Esophagus squamous epithelium (tissue), 5 donors: ENCODE measurements at regions not wholly inside any gene's neighbourhood (a gene's known extent, or its start where the extent isn't known, plus 50 kb on each side); places are given as distances from the start of the nearest gene placed in this dataset.

ENCODE experiments used
- DNase-seq: peaks from one replicate; lab custom pipeline; 2025; lab: John Stamatoyannopoulos, UW
- H3K27ac ChIP-seq, 4 donors: fragments of 200-600 bp; sonication (generic); one replicate each; pipeline ENCODE4 v1.5.1; 2016 to 2019; ENCODE audit warnings: mild to moderate bottlenecking in 1 of 4
- H3K27me3 ChIP-seq, 4 donors: fragments of 200-600 bp; sonication (generic); 1 replicate in 3 of 4; 2 replicates in 1 of 4; pipeline versions ENCODE4 v1.5.1 to v1.6.0; 2017 to 2021; ENCODE audit warnings: antibody characterized with exemption in 1 of 4
- H3K36me3 ChIP-seq, 3 donors: fragments of 200-600 bp; sonication (generic); one replicate each; pipeline ENCODE4 v1.5.1; 2016 to 2019
- H3K4me1 ChIP-seq, 3 donors: fragments of 200-600 bp; sonication (generic); one replicate each; pipeline ENCODE4 v1.5.1; 2017 to 2019
- H3K4me3 ChIP-seq, 4 donors: fragments of 200-600 bp; sonication (generic); 1 replicate in 3 of 4; 2 replicates in 1 of 4; pipeline ENCODE4 v1.5.1; 2016 to 2019; ENCODE audit warnings: mild to moderate bottlenecking in 2 of 4, moderate library complexity in 1 of 4
- H3K9me3 ChIP-seq, 3 donors: fragments of 200-600 bp; sonication (generic); one replicate each; pipeline ENCODE4 v1.5.1; 2016 to 2019
- POLR2A ChIP-seq, 4 donors: fragments of 450-650 bp; IDR thresholded peaks; one replicate each; pipeline ENCODE4 v1.6.1; 2017; ENCODE audit warnings: antibody characterized with exemption in 4 of 4, mild to moderate bottlenecking in 4 of 4, moderate library complexity in 3 of 4
- WGBS, 2 donors: methylation state at CpG; one replicate each; pipeline ENCODE4 v1.1.5; 2018; 5-methylcytosine and 5-hydroxymethylcytosine counted together
- intact Hi-C: fragments of 100-400 bp; cut with DNase I; formaldehyde crosslinking; loops from one replicate; pipeline ENCODE4 v1.15.0; 2022
- TF ChIP-seq, protein P1 (sequence below), 6 experiments: fragments of 450-650 bp in 4 of 6; fragments of 200-600 bp in 2 of 6; sonication (generic) in 2 of 6; IDR thresholded peaks; one replicate each; pipeline ENCODE4 v1.5.1; 2016 to 2019; ENCODE audit warnings: antibody characterized with exemption in 6 of 6, mild to moderate bottlenecking in 4 of 6, moderate library complexity in 4 of 6
- donor health status: DM: yes; HTN: yes; CAD: no.

DNA sequence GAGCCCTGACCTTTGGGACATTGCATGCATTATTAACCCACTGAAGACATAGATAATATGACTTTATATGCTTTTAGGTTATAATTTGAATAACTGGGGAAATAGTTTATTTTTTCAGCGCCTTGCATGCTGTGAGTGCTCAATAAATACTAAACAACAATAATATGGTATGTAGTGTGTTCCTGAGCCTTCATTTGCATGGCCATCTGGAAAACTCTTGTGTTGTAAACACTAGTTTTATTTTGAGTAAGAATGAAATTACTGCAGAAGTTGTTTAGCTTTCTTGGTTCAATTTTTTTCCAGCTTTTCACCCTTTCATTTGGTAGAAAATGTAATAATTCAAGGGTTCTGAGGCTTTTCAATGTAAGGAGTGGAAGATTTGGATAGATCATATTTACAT, 189.3 kb upstream of the GALNT5 start:
- no peaks in the 10 kb centered on the region for H3K4me1 ChIP-seq
- intact Hi-C loops, result no loop called here
- no peak for DNase-seq
- TF ChIP-seq, protein P1, sequence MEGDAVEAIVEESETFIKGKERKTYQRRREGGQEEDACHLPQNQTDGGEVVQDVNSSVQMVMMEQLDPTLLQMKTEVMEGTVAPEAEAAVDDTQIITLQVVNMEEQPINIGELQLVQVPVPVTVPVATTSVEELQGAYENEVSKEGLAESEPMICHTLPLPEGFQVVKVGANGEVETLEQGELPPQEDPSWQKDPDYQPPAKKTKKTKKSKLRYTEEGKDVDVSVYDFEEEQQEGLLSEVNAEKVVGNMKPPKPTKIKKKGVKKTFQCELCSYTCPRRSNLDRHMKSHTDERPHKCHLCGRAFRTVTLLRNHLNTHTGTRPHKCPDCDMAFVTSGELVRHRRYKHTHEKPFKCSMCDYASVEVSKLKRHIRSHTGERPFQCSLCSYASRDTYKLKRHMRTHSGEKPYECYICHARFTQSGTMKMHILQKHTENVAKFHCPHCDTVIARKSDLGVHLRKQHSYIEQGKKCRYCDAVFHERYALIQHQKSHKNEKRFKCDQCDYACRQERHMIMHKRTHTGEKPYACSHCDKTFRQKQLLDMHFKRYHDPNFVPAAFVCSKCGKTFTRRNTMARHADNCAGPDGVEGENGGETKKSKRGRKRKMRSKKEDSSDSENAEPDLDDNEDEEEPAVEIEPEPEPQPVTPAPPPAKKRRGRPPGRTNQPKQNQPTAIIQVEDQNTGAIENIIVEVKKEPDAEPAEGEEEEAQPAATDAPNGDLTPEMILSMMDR (IDR thresholded peaks at IDR 0.05), result no peak
- TF ChIP-seq POLR2A (IDR thresholded peaks at IDR 0.05), result no peak
- H3K27ac ChIP-seq, result no peak overlapping the region
- H3K27me3 ChIP-seq, result no peaks in the 10 kb centered on the region
- no peaks in the 10 kb centered on the region for H3K36me3 ChIP-seq
- WGBS, 2 donors, result 89 to 100% methylated on average over 1 of the region's 1 CpG
- no peaks in the 10 kb centered on the region for H3K9me3 ChIP-seq
- no peak overlapping the region for H3K4me3 ChIP-seq

- Histone ChIP-seq H3K36me3 (no peaks in the 10 kb centered on the region), H3K4me3 (no peak overlapping the region), H3K9me3 (no peaks in the 10 kb centered on the region), H3K27ac (no peak overlapping the region), H3K27me3 (no peaks in the 10 kb centered on the region), H3K4me1 (no peaks in the 10 kb centered on the region)
- DNase-seq, result no peak
- intact Hi-C loops, result no loop called here
- 62 to 82% methylated on average over 2 of the region's 2 CpGs for WGBS, 2 donors
- no peak for TF ChIP-seq POLR2A (IDR thresholded peaks at IDR 0.05)
- TF ChIP-seq, protein P1 (IDR thresholded peaks at IDR 0.05), result no peak
These were observed 181.6 kb upstream of the GALNT5 start for GRCh38 chr2:157075924-157076323.

- Histone ChIP-seq H3K9me3 (no peaks in the 10 kb centered on the region), H3K4me1 (no peaks in the 10 kb centered on the region), H3K36me3 (no peaks in the 10 kb centered on the region), H3K27ac (no peak overlapping the region), H3K27me3 (no peaks in the 10 kb centered on the region), H3K4me3 (no peak overlapping the region)
- intact Hi-C loops, result no loop called here
- DNase-seq, result no peak
- 75 to 76% methylated on average over 3 of the region's 3 CpGs for WGBS, 2 donors
- TF ChIP-seq, protein P1 (IDR thresholded peaks at IDR 0.05), result no peak
- TF ChIP-seq POLR2A (IDR thresholded peaks at IDR 0.05), result no peak
These were observed 180.9 kb upstream of the GALNT5 start for GRCh38 chr2:157076526-157077161.

- H3K4me1 ChIP-seq, result no peaks in the 10 kb centered on the region
- TF ChIP-seq, protein P1 (IDR thresholded peaks at IDR 0.05), result no peak
- no peak for TF ChIP-seq POLR2A (IDR thresholded peaks at IDR 0.05)
- no peak for DNase-seq
- intact Hi-C loops, result no loop called here
- no peaks in the 10 kb centered on the region for H3K27me3 ChIP-seq
- H3K4me3 ChIP-seq, result no peak overlapping the region
- H3K27ac ChIP-seq, result no peak overlapping the region
- H3K36me3 ChIP-seq, result no peaks in the 10 kb centered on the region
- no peaks in the 10 kb centered on the region for H3K9me3 ChIP-seq
These were observed 179.7 kb upstream of the GALNT5 start for GRCh38 chr2:157077753-157078350.

- no peaks in the 10 kb centered on the region for H3K9me3 ChIP-seq
- H3K27ac ChIP-seq, result no peak overlapping the region
- no peaks in the 10 kb centered on the region for H3K27me3 ChIP-seq
- intact Hi-C loops, result no loop called here
- TF ChIP-seq, protein P1 (IDR thresholded peaks at IDR 0.05), result no peak
- TF ChIP-seq POLR2A (IDR thresholded peaks at IDR 0.05), result no peak
- no peaks in the 10 kb centered on the region for H3K4me1 ChIP-seq
- DNase-seq, result no peak
- H3K4me3 ChIP-seq, result no peak overlapping the region
- H3K36me3 ChIP-seq, result no peaks in the 10 kb centered on the region
These were observed 174.6 kb upstream of the GALNT5 start for GRCh38 chr2:157082950-157083349.
